Smooth muscle cell (in vitro differentiated cells): ENCODE measurements at regions not wholly inside any gene's neighbourhood (a gene's known extent, or its start where the extent isn't known, plus 50 kb on each side); places are given as distances from the start of the nearest gene placed in this dataset.
"Not testable (repeated sequence)": the region's sequence is repeated elsewhere in the genome, so short reads cannot be mapped to it uniquely, and the experiment has no call there.

Experiments used
- DNase-seq: peaks from one replicate; lab custom pipeline; 2025; ENCODE audit not compliant: unreplicated experiment; lab: John Stamatoyannopoulos, UW
- H2AFZ ChIP-seq: fragments of 200-600 bp; sonication (generic); 2 replicates; pipeline ENCODE4 v1.6.0; 2016; ENCODE audit warnings: antibody characterized with exemption, low read depth, mild to moderate bottlenecking
- H3F3A ChIP-seq: fragments of 200-600 bp; sonication (generic); 2 replicates; pipeline ENCODE4 v1.6.0; 2017; ENCODE audit warnings: antibody characterized with exemption, low read depth
- H3K27ac ChIP-seq: fragments of 200-600 bp; sonication (generic); 2 replicates; pipeline ENCODE4 v1.5.1; 2016; ENCODE audit warnings: low read depth, mild to moderate bottlenecking
- H3K27me3 ChIP-seq: fragments of 200-600 bp; sonication (generic); 2 replicates; pipeline ENCODE4 v1.6.1; 2016; ENCODE audit warnings: low read depth, mild to moderate bottlenecking
- H3K36me3 ChIP-seq: fragments of 200-600 bp; sonication (generic); 2 replicates; pipeline ENCODE4 v1.5.1; 2016; ENCODE audit warnings: low read depth
- H3K4me1 ChIP-seq: fragments of 200-600 bp; sonication (generic); 2 replicates; pipeline ENCODE4 v1.5.1; 2016; ENCODE audit warnings: low read depth
- H3K4me2 ChIP-seq: fragments of 200-600 bp; sonication (generic); 2 replicates; pipeline ENCODE4 v1.6.0; 2016; ENCODE audit warnings: mild to moderate bottlenecking
- H3K4me3 ChIP-seq: fragments of 200-600 bp; sonication (generic); 2 replicates; pipeline ENCODE4 v1.5.1; 2016; ENCODE audit warnings: mild to moderate bottlenecking
- H3K79me2 ChIP-seq: fragments of 200-600 bp; sonication (generic); 2 replicates; pipeline ENCODE4 v1.6.0; 2016; ENCODE audit warnings: low read depth, mild to moderate bottlenecking
- H3K9ac ChIP-seq: fragments of 200-600 bp; sonication (generic); 2 replicates; pipeline ENCODE4 v1.6.0; 2016; ENCODE audit warnings: low read depth
- H3K9me3 ChIP-seq: fragments of 200-600 bp; sonication (generic); replicated peaks from 2 replicates; pipeline ENCODE4 v1.5.1; 2016; ENCODE audit warnings: low read depth
- H4K20me1 ChIP-seq: fragments of 200-600 bp; sonication (generic); 2 replicates; pipeline ENCODE4 v1.6.0; 2016; ENCODE audit warnings: low read depth
- WGBS: methylation state at CpG from one replicate; pipeline ENCODE4 v1.1.7; 2016; ENCODE audit warnings: low lambda C conversion rate; 5-methylcytosine and 5-hydroxymethylcytosine counted together
- TF ChIP-seq, protein P1 (sequence below): fragments of 200-600 bp; sonication (generic); IDR thresholded peaks from 2 replicates; pipeline ENCODE4 v1.5.1; 2017; ENCODE audit warnings: borderline replicate concordance, mild to moderate bottlenecking, antibody characterized with exemption; ENCODE audit not compliant: insufficient read depth, poor library complexity, severe bottlenecking

DNA sequence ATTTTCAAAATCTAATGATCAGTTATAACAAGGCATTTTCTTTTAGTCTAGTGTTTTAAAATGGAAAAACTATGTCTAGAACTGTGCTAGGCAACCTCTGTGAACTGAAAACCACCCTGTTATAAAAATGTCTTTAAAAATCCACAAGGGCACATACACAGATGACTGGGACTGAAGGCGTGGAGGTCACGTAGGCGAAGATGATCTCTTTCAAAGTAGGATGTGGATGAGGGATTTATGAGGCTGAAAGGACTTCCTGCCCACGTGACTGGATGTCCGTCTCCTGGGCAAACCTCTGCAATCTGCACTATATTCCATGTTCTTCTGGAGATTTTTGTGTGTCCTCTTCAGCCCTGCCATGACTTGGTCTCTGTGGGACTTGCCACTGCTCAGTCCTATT is 84.2 kb upstream of the ZNF536 start:
- Histone ChIP-seq H3K9me3 (no peaks in the 10 kb centered on the region), H3F3A (no peaks in the 10 kb centered on the region), H3K36me3 (no peaks in the 10 kb centered on the region), H3K27me3 (peaks cover 8% of the 10 kb centered on the region), H3K27ac (no peak overlapping the region), H3K4me2 (no peak overlapping the region), H3K4me3 (no peak overlapping the region), H4K20me1 (no peaks in the 10 kb centered on the region), H2AFZ (no peak overlapping the region), H3K79me2 (no peaks in the 10 kb centered on the region), H3K4me1 (no peaks in the 10 kb centered on the region), H3K9ac (no peak overlapping the region)
- WGBS: 90% methylated on average over 5 of the region's 5 CpGs
- no peak for DNase-seq
- TF ChIP-seq, protein P1, sequence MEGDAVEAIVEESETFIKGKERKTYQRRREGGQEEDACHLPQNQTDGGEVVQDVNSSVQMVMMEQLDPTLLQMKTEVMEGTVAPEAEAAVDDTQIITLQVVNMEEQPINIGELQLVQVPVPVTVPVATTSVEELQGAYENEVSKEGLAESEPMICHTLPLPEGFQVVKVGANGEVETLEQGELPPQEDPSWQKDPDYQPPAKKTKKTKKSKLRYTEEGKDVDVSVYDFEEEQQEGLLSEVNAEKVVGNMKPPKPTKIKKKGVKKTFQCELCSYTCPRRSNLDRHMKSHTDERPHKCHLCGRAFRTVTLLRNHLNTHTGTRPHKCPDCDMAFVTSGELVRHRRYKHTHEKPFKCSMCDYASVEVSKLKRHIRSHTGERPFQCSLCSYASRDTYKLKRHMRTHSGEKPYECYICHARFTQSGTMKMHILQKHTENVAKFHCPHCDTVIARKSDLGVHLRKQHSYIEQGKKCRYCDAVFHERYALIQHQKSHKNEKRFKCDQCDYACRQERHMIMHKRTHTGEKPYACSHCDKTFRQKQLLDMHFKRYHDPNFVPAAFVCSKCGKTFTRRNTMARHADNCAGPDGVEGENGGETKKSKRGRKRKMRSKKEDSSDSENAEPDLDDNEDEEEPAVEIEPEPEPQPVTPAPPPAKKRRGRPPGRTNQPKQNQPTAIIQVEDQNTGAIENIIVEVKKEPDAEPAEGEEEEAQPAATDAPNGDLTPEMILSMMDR: no peak

DNA sequence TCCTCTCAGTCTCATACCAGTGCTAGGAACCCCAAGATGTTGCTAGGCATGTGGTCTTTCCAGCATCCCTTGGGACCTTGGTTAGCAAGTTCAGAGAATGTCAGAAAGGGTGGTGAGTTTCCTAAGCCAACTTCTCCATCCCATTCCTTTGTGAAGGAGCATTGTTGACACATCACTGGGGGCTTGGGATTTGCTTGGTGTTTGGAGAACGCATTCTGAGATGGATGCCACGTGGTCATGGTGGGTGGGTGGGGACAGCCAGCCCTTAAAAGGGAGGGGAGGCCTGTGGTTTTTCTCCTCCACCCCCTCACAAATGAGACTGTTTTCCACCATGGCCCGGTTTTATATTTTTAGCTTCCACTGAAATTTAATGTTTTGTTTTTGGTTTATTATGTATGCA is 83.3 kb upstream of the ZNF536 start:
- Histone ChIP-seq H3K4me1 (no peaks in the 10 kb centered on the region), H3F3A (no peaks in the 10 kb centered on the region), H3K9ac (no peak overlapping the region), H3K4me3 (no peak overlapping the region), H2AFZ (no peak overlapping the region), H3K9me3 (no peaks in the 10 kb centered on the region), H3K36me3 (no peaks in the 10 kb centered on the region), H3K27ac (no peak overlapping the region), H4K20me1 (no peaks in the 10 kb centered on the region), H3K4me2 (no peak overlapping the region), H3K79me2 (no peaks in the 10 kb centered on the region), H3K27me3 (peaks cover under 1% of the 10 kb centered on the region)
- 77% methylated on average over 3 of the region's 3 CpGs for WGBS
- TF ChIP-seq, protein P1: no peak
- DNase-seq: no peak

DNA sequence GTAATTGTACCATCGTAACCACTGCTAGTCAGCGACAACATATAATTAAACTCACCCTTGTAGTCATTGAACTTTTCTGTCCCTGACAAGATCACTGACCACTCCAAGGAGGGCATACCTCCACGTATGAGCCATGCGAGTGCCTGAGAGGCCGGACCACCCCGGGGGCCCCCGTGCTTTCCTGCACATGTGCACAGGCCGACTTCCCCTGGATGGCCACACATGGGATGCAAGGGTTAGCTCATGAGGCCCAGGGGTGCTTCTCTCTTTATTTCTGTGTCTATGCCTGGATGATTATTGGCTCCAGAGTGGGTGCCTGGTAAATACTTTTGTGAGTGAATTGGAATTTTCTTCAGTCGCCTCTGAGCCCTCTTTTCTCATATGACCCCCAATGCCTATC is 82.8 kb upstream of the ZNF536 start:
- Histone ChIP-seq H3K4me3 (no peak overlapping the region), H3K4me1 (no peaks in the 10 kb centered on the region), H3K4me2 (no peak overlapping the region), H3K79me2 (no peaks in the 10 kb centered on the region), H3F3A (no peaks in the 10 kb centered on the region), H3K27me3 (no peaks in the 10 kb centered on the region), H2AFZ (no peak overlapping the region), H3K27ac (no peak overlapping the region), H3K36me3 (no peaks in the 10 kb centered on the region), H4K20me1 (no peaks in the 10 kb centered on the region), H3K9ac (no peak overlapping the region), H3K9me3 (no peaks in the 10 kb centered on the region)
- TF ChIP-seq, protein P1: no peak
- DNase-seq: no peak
- WGBS: 95% methylated on average over 9 of the region's 9 CpGs

DNA sequence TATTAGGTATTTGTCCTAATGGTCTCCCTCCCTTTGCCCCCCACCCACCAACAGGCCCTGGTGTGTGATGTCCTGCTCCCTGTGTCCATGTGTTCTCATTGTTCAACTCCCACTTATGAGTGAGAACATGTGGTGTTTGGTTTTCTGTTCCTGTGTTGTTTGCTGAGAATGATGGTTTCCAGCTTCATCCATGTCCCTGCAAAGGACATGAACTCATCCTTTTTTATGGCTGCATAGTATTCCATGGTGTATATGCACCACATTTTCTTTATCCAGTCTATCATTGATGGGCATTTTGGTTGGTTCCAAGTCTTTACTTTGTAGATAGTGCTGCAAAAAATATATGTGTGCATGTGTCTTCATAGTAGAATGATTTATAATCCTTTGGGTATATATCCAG is 81.4 kb upstream of the ZNF536 start:
- H3K36me3 ChIP-seq, H3F3A ChIP-seq, H2AFZ ChIP-seq, H3K4me1 ChIP-seq, H4K20me1 ChIP-seq, H3K9me3 ChIP-seq, H3K4me2 ChIP-seq, H3K9ac ChIP-seq, DNase-seq, H3K27me3 ChIP-seq, H3K27ac ChIP-seq, H3K4me3 ChIP-seq, H3K79me2 ChIP-seq: not testable (repeated sequence)
